ENCODE measurements at regions not wholly inside any gene's neighbourhood (a gene's known extent, or its start where the extent isn't known, plus 50 kb on each side); places are given as distances from the start of the nearest gene placed in this dataset.

DNA sequence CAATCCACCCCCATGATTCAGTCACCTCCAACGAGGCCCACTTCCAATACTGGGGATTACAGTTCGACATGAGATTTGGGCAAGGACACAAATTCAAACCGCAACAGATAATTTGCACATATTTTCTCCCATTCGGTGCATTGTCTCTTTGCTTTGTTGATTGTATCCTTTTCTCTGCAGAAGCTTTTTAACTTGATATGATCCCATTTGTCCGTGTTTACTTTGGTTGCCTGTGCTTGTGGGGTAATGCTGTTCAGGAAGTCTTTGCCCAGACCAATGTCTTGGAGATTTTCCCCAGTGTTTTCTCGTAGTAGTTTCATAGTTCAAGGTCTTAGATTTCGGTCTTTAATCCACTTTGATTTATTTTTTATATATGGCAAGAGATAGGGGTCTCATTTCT is 330.8 kb upstream of the SPRY2 start:
- no TSS peak for BruUV-seq (replicated peaks)
- no peak overlapping the region for H3K9ac ChIP-seq (ENCODE audit: low read depth, low read length)
- H4K91ac ChIP-seq (ENCODE audit: insufficient read depth, low read depth, low read length), result no peak overlapping the region
- no peaks in the 10 kb centered on the region for H3K36me3 ChIP-seq (ENCODE audit: control insufficient read depth, insufficient read depth, low read length)
- no peak overlapping the region for H3K4me3 ChIP-seq (ENCODE audit: insufficient read depth, low read depth, low read length)
- H4K8ac ChIP-seq (ENCODE audit: low read depth in 2 of 2, low read length in 2 of 2), result no peak overlapping the region
- no peak overlapping the region for H2BK120ac ChIP-seq (ENCODE audit: low read depth, low read length)
- dilution Hi-C loops (cut with HindIII; ENCODE audit: low sequenced_read_pairs, unreplicated experiment), result no loop called here
- H2BK20ac ChIP-seq (ENCODE audit: low read depth, low read length), result no peak overlapping the region
- no peak overlapping the region for H3K56ac ChIP-seq (ENCODE audit: extremely low read depth, insufficient read depth, low read length)
- 80% methylated on average over 3 of the region's 7 CpGs; no CpG with 5 or more reads in 1 of the 2 experiments for WGBS, 2 experiments (ENCODE audit: extremely low coverage in 2 of 2, insufficient read length in 1 of 2)
- CTCF ChIA-PET, result no interaction called here
- no peak for TF ChIP-seq NFE2L2 (IDR thresholded peaks at IDR 0.05; ENCODE audit: low read depth, low read length)
- TF ChIP-seq, protein P1, sequence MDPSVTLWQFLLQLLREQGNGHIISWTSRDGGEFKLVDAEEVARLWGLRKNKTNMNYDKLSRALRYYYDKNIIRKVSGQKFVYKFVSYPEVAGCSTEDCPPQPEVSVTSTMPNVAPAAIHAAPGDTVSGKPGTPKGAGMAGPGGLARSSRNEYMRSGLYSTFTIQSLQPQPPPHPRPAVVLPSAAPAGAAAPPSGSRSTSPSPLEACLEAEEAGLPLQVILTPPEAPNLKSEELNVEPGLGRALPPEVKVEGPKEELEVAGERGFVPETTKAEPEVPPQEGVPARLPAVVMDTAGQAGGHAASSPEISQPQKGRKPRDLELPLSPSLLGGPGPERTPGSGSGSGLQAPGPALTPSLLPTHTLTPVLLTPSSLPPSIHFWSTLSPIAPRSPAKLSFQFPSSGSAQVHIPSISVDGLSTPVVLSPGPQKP (IDR thresholded peaks at IDR 0.05; ENCODE audit: borderline replicate concordance, low read depth, low read length), result no peak
- TF ChIP-seq CEBPB (IDR thresholded peaks at IDR 0.05; ENCODE audit: low read depth, low read length), result no peak
- no peak for TF ChIP-seq RFX5 (IDR thresholded peaks at IDR 0.05; ENCODE audit: low read depth, low read length)
- no peak overlapping the region for H4K5ac ChIP-seq (ENCODE audit: low read depth, low read length)
- ATAC-seq (ENCODE audit: low read depth) (no peak), DNase-seq (no peak)
- no peak overlapping the region for H3K27ac ChIP-seq (ENCODE audit: insufficient read depth, low read length)
- in situ Hi-C loops (cut with MboI; ENCODE audit: low sequenced_read_pairs), result no loop called here
- H2AFZ ChIP-seq (replicated peaks; ENCODE audit: low read length, poor library complexity), result no peak overlapping the region
- peaks cover 4% of the 10 kb centered on the region; the same call in 1 of the 2 replicates for H3K9me3 ChIP-seq (ENCODE audit: control insufficient read depth, insufficient read depth, low read length)
- no peak overlapping the region for H2AK9ac ChIP-seq (replicated peaks; ENCODE audit: low read depth, low read length, poor library complexity)
- no peak overlapping the region for H2AK5ac ChIP-seq (ENCODE audit: low read depth, low read length)
- H3K23ac ChIP-seq (ENCODE audit: low read depth, low read length), result no peak overlapping the region
- H3K79me1 ChIP-seq (ENCODE audit: low read depth in 1 of 2, low read length in 2 of 2), result no peaks in the 10 kb centered on the region
- intact Hi-C loops (cut with micrococcal nuclease), result no loop called here
- H3K9me1 ChIP-seq (ENCODE audit: insufficient read depth, low read length), result no peaks in the 10 kb centered on the region
- no peak overlapping the region for H2BK15ac ChIP-seq (ENCODE audit: low read depth, low read length)
- no peaks in the 10 kb centered on the region for H3K4me1 ChIP-seq (ENCODE audit: control insufficient read depth, insufficient read depth, low read length)
- no peak overlapping the region for H3K18ac ChIP-seq (ENCODE audit: low read depth, low read length)
- no peak overlapping the region for H3K4me2 ChIP-seq (ENCODE audit: low read depth, low read length)
- no peak overlapping the region for H3K14ac ChIP-seq (replicated peaks; ENCODE audit: low read depth, low read length)
- H3K27me3 ChIP-seq (ENCODE audit: control insufficient read depth, insufficient read depth, low read length), result no peaks in the 10 kb centered on the region
- POLR2A ChIA-PET (ENCODE audit: unreplicated experiment), result no interaction called here
- no peaks in the 10 kb centered on the region for H4K20me1 ChIP-seq (ENCODE audit: insufficient read depth, low read length)
- H2BK5ac ChIP-seq (ENCODE audit: low read depth, low read length, poor library complexity, severe bottlenecking), result no peak overlapping the region
- H3K4ac ChIP-seq (ENCODE audit: low read depth, low read length), result no peak overlapping the region

Data from IMR-90 (cell line).